HG02938 (cell line): ENCODE measurements at regions not wholly inside any gene's neighbourhood (a gene's known extent, or its start where the extent isn't known, plus 50 kb on each side); places are given as distances from the start of the nearest gene placed in this dataset.

Source experiments
- ATAC-seq: cut with Tn5 transposase; IDR thresholded peaks from one replicate; pipeline ENCODE4 v1.9.1; 2021; ENCODE audit warnings: mild to moderate bottlenecking, moderate library complexity; ENCODE audit not compliant: unreplicated experiment

DNA sequence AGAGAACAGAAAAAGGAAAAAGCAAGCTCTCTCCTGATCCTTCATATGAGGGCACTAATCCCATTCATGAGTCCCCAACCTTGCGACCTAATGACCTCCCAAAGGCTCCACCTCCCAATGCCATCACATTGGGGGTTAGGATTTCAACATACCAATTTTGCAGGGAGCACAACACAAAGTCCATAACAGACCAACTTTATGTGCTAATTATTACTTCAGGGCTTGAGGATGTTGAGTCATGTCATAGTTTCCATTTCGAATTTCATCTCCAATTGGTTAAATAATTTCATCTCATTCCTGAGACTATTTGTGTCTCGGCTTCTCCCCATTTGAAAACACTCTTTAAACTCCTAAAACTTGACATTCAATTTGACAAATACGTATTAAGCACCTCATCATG is 69.9 kb upstream of the KLF7 start:
- ATAC-seq, result no peak

DNA sequence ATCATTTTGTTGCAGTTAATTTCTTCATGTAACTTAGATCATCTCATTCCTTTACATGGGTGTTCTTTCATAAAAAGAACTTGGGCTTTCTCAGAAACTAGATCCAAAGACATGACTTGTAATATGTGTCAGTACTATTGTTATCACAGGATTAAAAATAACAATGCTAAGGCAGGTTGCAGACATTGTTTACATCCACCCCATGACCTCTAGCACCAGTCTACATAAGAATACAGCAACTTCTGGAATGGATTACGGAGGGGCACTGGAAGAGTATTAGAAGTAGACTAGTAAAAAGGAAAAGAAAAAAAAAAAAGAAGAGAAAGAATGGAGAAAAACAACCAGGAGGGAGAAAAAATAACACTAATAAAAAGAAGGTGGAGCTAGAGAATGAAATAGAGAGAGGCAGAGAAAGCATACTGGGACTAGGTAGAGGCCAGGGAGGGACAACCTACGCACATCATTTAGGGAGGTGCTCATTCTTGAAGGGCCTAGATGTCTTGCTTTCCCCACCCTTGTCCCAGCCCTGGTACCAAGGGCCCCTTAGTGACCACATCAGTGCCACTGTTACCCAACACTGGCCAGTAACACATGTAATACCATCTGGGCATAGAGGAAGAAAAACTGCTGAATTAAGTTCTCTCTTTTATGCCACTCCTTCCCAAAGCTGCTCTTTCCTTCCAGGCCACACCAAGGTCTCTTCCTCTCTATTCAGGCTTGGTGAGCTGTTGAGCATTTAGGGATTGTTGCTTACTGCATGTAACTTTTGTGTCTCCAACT is 70.6 kb upstream of the KLF7 start:
- no peak for ATAC-seq

DNA sequence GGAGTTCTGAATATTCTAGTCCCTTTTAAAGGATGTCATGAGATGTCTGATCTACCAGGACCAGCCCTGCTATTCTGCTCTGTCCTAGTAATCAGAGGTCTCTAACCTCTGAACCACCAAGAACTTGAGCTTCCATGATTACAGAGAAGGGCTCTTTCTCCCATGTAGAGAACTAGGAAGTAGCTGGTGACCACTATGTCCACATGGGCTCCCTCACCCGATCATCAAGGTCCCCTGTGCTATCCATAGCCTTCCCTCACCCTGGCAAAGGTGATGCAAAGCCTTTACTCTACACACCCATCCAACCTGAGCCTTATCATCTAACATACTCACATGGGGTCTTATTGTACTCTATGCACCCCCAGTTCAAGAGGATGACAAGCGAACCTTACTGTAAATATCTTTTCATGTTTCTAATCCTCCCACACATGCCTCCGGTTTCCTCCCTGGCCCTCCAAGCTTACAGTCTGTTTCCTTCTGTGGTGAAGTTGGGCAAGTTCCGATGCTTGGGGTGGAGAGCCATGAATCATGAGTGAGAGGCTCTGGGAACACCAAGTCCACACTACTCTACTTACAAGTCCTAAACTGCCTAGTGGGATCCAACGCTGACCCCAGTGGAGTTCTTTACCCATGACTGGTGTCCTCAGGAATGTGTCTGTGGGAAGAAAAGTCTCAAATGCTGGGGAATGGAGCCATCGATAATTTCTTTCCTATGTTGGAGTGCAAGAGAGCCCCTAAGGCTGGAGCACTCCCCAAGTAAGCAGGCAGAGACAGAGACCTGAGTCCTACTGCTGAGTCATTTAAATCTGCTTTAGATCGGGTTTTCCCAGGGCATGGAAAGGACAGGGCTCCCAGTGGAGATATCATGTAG is 73.3 kb upstream of the KLF7 start:
- ATAC-seq, result no peak

GRCh38 chr2:207239754-207240494 is 74.2 kb upstream of the KLF7 start:
- ATAC-seq, result no peak

DNA sequence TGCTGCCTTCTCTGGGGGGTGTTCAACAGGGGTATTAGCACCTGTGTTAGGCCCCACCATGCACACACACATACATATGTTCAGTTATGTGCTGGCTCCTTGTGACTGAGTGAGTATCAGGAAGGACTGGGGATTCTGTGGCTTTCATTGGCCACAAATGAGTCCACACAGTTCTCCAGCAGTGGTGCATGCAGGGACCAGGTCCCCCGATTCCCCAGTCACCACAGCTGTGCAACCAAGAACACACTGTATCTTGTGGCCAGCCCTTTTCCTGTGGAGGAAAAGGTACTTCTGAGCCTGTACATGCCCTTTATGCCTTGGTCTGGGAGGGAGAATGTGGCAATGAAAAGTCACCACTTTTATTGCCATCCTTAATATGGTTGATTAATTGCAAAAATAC is 74.9 kb upstream of the KLF7 start:
- ATAC-seq, result no peak

DNA sequence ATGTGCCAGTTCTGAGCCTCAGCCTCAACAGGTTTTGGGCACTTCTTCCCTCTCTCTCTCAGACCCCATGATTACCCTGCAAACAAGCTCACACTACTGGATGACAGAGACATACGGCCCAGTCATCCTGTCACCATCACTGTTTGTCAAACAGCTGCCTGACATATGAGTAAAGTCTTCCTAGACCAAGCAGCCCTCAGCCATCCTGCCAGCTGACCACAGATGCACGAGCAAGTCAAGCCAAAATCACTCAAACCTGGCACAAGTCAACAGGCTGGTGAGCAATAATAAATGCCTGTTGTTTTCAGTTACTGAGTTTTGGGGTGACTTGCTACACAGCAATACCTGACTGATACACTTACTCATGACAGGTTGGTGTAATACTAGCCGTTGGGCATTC is 75.5 kb upstream of the KLF7 start:
- no peak for ATAC-seq

DNA sequence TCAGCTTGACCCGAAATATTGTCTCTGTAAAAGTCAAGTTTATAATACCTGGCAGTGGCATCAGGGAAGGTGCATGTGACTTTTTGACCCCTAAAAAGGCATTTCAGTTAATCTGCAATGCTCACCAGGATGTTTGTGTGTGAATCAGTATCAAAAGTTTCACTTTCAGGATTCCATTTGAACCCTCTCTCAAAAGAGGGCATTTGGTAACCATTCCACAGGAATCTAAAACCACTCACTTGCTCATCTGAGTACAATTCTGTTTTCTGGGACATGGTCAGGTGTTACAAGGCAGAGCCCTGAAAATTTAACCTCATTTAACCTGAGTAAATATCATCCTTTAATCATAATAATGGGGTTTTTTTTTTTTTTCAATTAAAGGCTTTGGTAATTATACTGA is 77.9 kb upstream of the KLF7 start:
- no peak for ATAC-seq

DNA sequence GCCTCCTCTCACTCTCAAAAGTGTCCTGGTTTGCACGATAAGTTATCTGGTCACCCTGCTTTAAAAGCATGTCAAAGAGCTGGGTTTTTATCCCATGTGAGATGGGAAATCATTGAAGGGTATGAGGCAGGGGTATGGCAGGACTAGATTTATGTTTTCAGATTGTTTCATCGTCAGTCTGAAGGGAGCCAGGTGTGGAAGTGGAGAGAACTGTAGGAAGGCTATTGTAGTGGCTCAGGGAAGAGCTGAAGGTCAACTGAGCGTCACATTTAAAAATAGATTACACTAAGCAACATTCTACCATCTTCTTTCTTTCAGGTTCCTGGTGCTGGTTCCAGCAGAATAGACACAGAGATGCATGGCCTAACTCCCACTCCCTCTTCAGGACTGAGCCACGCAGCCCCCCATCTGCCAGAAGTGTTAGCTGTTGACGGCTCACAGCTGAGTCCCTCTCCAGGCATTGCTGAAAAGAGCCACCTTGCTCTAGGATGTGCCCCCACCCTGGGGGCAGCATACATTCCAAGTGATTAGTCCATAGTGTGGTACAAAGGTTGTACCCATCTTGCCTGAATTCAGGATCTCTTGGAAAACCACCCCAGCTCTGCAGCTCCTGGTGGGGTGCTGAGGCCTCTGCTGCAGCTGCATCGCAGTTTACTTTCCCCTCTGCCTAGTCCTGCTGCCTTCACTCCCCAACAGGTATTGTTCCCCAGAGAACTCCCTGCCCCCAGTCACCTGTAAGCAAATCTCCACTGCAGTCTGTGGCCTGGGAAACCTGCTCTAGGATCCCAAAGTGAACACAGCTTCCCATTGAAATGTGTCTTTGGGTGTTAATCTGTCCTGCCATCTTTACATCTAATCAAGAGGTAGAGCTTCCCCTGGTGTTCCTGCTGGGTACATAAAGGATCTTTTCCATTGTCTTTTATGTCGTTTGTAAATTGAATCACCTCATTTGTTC is 79.5 kb upstream of the KLF7 start:
- ATAC-seq, result no peak

DNA sequence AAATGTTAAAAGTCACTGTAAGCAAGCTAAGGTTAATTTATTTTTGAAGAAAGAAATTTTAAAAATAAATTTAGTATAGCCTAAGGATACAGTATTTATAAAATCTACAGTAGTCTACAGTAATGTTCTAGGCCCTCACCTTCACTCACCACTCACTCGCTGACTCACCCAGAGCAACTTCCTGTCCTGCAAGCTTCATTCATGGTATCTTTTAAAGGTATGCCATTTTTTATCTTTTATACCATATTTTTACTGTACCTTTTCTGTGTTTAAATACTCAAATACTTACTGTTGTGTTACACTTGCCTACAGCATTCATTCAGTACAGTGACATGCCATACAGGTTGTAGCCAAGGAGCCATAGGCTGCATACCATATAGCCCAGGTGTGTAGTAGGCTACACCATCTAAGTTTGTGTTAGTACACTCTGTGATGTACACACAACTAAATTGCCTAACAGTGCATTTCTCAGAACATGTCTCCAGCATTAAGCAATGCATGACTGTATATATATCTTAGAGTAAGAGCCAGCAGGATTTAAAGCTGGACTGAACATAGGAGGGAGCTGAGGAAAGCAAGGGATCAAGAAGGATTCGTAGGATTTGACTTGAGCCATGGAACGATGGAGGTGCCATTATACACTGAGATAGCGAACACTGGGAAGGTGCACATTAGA is 83.1 kb upstream of the KLF7 start:
- ATAC-seq, result no peak

DNA sequence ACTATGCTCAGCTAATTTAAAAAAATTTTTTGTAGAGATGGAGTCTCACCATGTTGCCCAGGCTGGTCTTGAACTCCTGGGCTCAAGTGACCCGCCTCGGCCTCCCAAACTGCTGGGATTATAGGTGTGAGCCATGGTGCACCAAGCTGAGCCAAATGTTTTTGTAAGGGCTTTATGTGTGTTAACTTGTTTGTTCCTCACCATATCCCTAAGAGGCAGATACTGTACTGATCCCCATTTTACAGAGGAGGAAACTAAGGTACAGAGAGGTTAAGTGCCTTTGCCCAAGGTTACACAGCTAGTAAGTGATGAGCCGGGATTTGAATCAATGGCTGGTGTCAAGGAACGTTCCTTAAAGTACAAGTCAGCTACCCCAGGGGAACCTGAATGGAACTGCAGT is 85.3 kb upstream of the KLF7 start:
- ATAC-seq, result no peak

- ATAC-seq, result no peak
Observed at GRCh38 chr2:207251573-207252192, 85.9 kb upstream of the KLF7 start.

- no peak for ATAC-seq
Observed at GRCh38 chr2:207252416-207252815, 86.7 kb upstream of the KLF7 start.

- no peak for ATAC-seq
Observed at GRCh38 chr2:207252979-207253645, 87.4 kb upstream of the KLF7 start.

- ATAC-seq, result no peak
Observed at GRCh38 chr2:207253666-207254345, 88.1 kb upstream of the KLF7 start.

GRCh38 chr2:207254591-207255464 is 89.1 kb upstream of the KLF7 start:
- ATAC-seq, result no peak

GRCh38 chr2:207255565-207256470 is 90.1 kb upstream of the KLF7 start:
- ATAC-seq, result no peak
